ENCODE measurements at regions not wholly inside any gene's neighbourhood (a gene's known extent, or its start where the extent isn't known, plus 50 kb on each side); places are given as distances from the start of the nearest gene placed in this dataset.
"Not testable (repeated sequence)": the region's sequence is repeated elsewhere in the genome, so short reads cannot be mapped to it uniquely, and the experiment has no call there.

- no peak for DNase-seq (ENCODE audit: low spot score)
These were observed 604.8 kb upstream of the ADAMTS5 start for GRCh38 chr21:27571706-27572105.

DNA sequence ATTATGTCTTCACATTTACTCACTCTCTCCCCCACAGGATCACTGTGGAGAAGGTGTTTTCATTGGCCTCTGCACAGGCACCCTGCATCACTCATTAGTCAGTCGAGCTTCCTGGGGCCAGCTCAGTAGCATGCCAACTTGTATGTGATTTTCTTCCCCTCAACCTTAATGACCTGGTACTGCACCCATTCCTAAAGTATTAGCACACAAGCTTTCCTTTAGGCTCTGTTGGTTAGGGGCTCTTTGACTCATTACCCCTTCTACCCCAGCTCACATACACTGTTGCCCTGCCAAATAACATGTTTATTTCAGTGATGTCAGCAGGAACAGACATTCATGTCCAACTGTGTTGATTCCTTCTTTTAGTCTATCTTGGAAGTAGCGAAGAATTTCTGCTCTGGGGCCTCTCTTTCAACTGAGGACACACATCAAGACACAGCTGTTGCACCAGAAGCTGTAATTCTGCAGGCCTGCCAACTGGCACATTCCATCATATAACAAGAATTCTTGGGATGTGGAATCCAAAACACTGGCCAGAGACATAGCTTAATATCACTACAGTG, 603.5 kb upstream of the ADAMTS5 start:
- no peak for DNase-seq (ENCODE audit: low spot score)

GRCh38 chr21:27569831-27570230, 602.9 kb upstream of the ADAMTS5 start:
- DNase-seq (ENCODE audit: low spot score), result no peak

- DNase-seq (ENCODE audit: low spot score), result no peak
These were observed 602.2 kb upstream of the ADAMTS5 start for GRCh38 chr21:27569091-27569490.

DNA sequence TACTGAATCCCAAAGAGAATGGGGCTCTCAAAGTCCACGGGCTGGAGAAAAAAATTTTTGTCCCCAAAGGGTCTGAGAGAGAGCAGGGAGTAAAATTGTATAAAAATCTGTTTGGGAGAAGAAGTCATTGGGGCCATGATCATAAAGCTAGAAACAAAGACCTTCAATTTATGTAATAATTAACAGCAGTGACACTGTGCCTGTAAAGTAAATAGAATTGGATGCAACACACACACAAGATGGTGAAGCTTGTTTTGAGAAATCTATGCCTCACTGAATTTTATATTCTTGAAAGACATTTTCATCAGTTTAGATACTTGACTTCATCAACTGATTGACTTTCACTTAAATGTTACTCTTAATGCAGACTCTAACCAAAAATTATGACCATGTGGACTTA, 600.5 kb upstream of the ADAMTS5 start:
- no peak for DNase-seq (ENCODE audit: low spot score)

DNA sequence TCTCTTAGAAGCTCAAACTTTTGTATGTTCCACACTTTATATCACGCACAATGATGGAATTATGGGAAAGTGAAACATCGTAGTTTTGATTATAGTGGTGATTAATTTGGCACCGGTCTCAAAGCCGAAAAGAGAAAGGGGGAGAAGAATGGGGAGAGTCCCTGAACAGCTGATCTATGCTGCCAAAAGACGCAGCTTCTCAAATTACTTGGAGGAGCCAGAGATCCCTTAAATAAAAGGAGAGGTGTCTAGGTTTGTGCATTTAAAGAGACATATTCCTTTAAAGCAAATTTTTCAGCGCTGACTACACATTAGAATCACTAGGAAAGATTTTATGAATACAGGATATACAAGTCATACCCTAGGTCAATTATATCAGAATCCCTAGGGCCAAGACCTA, 599.6 kb upstream of the ADAMTS5 start:
- no peak for DNase-seq (ENCODE audit: low spot score)

DNA sequence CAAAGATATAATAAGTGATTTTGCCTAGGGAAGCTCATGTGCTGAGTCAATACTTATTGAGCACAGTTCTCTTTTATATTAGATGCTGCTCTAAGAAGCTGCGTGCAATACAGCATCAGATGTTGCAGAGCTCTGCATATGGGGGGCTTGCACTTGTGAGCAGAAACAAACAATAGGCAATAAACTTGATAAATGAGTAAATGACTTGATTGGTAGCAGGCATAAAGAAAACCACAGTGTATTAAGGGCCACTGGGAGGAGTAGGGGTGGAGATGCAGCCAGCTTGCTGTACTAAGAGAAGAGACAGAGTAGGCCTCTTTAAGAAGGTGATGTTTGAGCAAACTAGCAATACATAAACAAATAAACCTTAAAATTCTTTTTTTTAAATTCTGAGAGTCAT, 598.5 kb upstream of the ADAMTS5 start:
- no peak for DNase-seq (ENCODE audit: low spot score)

DNA sequence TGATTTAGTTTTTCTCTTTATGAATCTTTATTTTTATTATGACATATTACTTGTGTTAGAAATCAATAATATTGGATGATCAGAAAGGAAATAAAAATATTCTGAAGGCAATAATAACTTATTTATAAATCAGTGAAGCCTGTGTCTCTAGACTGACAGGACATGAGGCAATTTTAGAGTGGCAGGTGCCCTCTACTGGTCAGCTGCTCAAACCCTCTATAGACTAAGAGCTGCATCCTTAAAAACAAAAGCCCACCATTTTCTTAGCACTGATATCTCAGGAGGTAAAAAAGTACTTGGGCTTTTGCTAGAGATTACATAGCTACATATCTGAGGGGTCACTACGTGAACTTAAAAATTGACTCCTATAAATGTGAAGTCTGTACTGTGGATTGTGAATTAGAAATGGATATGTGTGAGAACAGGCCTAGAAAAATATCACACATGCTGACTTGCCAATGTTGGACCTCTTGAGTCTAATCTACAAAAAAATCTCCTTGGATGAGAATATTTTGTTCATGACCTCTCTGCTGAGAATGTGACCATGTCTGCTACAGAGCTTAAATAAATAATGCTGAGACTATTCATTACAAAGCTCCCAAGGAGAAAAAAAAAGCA, 597.9 kb upstream of the ADAMTS5 start:
- peak; percentile 32 for DNase-seq (ENCODE audit: low spot score)

DNA sequence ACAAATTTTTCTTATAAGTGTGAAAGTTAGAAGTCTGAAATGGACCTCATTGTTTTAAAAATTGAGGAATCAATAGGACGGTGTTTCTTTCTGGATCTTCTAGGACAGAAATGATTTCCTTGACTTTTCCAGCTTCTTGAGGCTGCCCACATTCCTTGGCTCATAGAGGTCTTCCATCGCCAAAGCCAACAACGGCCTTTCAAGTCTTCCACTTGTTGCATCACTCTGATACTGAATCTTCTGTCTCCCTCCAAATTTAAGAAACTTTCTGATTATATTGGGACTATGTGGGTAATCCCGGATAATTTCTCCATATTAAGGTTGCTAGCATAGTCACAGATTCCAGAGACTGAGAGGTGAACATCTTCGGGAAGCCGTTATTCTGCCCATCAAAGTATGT, 595.4 kb upstream of the ADAMTS5 start:
- DNase-seq (ENCODE audit: low spot score), result no peak

- no peak for DNase-seq (ENCODE audit: low spot score)
These were observed 594.2 kb upstream of the ADAMTS5 start for GRCh38 chr21:27561116-27561515.

- DNase-seq (ENCODE audit: low spot score), result no peak
These were observed 590.5 kb upstream of the ADAMTS5 start for GRCh38 chr21:27557356-27557755.

DNA sequence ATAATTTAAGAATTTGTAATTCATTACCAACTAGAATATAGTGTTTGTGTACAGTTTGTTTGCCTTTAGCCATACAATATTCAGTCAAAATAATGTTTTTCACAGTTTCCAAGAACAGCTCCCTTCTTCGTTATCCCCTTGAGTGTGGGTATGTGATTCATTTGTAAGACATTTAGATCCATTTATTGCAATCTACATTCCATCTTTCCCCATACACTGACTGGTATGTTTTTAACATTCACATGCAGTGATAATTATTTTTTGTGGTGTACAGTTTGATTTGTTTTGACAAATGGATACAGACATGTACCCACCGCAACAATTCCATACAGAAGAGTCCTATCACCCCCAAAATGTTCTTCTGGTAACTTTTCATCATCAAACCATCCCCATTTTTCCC, 589.1 kb upstream of the ADAMTS5 start:
- no peak for DNase-seq (ENCODE audit: low spot score)

DNA sequence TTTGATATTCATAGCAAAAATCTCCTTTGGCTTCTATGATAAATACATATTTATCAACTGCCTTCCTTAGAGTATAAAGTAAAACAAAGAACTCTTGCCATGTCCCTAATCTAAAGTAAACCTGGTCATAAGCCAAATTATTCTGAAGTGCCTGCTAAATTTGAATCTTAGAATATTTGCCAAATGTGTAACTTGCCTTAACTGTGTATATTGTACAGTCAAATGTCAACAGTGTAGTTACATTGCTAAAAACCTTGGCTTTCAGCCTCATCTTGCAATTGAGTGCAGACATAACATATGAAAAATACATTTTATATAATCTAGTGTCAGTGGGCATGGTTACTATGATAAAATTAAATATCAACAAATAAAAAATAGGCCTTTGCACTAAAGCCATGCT, 583.4 kb upstream of the ADAMTS5 start:
- no peak for DNase-seq (ENCODE audit: low spot score)

DNA sequence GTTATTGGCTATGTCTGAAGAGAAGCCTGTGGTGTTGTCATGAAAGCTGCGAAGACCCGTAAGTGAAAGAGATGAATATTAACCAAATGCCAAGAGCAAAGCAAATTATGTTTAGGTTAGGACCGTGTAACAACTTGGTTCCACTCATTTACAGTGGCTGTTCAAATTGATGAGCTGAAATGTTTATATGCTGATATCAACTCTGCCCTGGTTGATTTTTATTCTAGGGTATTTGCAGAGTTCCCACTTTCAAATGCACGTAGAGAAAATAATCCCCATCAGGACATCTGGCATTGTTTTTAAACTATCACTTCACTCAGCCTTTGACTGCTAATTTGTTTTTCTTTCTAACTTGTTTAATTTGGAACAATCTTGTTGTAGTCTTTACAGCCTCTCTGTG, 581.6 kb upstream of the ADAMTS5 start:
- DNase-seq (ENCODE audit: low spot score), result no peak

DNA sequence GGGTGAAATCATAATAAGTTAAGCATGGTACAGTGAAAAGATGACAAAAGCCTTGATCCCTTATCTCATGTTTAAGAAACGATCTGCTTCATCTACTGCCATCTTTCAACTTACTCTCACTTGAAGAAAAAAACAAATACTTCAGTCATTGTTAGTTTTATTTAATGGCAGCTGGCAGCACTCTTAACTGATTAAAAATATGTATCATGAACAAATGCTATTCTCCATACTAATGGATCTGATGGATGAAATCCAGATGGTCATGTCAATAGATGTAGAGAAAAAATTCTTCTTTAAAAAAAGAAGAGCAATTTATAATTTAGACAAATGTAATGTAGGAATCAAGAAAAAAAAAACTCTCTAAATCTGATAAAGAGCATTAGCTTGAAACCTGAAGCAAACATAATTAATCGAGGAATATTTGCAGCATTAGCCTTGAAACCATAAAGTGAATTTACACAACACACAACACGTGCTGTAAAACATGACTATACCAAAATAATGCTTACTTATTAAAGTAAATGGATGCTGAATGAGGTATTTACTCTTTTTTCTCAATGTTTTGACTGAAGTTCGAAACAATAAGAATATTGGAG, 579.0 kb upstream of the ADAMTS5 start:
- no peak for DNase-seq (ENCODE audit: low spot score)

DNA sequence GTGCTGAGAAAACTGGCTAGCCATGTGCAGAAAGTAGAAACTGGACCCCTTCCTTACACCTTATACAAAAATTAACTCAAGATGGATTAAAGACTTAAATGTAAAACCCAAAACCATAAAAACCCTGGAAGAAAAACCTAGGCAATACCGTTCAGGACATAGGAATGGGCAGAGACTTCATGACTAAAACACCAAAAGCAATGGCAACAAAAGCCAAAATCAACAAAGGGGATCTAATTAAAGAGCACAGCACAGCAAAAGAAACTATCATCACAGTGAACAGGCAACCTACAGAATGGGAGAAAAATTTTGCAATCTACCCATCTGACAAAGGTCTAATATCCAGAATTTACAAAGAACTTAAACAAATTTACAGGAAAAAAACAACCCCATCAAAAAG, 575.2 kb upstream of the ADAMTS5 start:
- DNase-seq (ENCODE audit: low spot score), result not testable (repeated sequence)

- DNase-seq (ENCODE audit: low spot score), result no peak
These were observed 569.4 kb upstream of the ADAMTS5 start for GRCh38 chr21:27536319-27536718.

- no peak for DNase-seq (ENCODE audit: low spot score)
These were observed 568.3 kb upstream of the ADAMTS5 start for GRCh38 chr21:27535188-27535587.

DNA sequence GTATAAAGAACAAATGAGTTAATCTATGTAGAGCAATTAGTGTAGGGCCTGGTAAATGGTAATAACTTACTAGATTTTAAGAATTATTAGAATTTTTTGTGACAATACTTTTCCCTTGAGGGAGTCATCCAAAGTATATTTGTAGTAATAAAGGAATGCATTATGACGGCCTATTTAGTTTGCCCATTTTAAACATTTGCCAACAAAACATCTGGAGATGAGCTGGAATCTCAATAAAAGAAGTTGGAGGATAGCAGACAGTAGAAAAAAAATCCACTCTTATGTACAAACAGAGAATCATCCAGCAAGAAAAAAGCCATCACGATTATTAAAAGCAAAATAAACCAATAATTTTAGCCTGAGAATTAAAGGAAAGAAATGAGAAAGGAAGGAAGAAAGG, 567.3 kb upstream of the ADAMTS5 start:
- DNase-seq (ENCODE audit: low spot score), result no peak

GRCh38 chr21:27532076-27532475, 565.2 kb upstream of the ADAMTS5 start:
- no peak for DNase-seq (ENCODE audit: low spot score)

DNA sequence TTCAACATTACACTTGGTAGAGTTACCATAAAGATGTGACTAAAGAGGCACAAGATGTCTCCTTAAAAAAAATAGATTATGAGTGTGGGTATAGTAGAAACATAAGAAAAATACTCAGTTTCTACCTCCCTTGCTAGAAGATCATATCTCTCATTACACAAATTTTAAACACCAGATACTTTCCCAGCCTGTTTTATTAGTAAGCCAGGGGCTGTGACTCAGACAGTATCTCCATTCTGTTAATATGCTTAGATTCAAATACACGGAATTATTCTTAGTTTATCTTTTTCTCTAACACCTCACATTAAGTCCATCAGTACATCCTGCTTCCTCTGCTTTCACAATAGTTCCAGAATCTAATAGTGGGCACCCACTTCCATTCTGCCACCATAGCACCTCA, 561.8 kb upstream of the ADAMTS5 start:
- DNase-seq (ENCODE audit: low spot score), result no peak

DNA sequence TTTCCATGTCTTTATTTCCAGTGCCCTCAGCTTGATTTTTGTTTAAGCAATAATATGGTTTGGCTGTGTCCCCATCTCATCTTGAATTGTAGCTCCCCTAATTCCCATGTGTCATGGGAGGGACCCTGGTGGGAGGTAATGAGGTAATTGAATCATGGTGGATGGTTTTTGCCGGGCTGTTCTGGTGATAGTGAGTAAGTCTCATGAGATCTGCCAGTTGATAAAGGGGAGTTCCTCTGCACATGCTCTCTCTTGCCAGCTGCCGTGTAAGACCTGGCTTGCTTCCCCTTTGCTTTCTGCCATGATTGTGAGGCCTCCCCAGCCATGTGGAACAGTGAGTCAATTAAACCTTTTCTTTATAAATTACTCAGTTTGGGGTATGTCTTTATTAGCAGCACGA, 559.6 kb upstream of the ADAMTS5 start:
- DNase-seq (ENCODE audit: low spot score), result no peak

DNA sequence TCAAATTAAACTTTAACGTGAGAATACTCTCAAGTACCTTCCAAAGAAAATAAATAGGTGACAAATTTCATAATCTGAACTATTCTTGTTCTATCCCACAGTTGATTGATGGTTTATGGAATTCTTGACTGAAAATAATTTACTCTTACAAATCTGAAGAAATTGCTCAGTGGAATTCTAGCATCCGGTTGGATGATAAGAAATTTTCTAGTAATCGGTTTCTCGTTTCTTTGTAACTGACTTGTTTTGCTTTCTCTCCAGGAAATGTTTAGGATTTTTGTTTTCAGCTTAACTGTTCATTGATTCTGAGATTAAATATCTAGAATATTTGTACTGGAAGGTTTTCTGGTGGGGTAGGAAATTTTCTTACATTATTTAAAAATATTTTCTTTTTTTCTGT, 558.9 kb upstream of the ADAMTS5 start:
- DNase-seq (ENCODE audit: low spot score), result no peak

DNA sequence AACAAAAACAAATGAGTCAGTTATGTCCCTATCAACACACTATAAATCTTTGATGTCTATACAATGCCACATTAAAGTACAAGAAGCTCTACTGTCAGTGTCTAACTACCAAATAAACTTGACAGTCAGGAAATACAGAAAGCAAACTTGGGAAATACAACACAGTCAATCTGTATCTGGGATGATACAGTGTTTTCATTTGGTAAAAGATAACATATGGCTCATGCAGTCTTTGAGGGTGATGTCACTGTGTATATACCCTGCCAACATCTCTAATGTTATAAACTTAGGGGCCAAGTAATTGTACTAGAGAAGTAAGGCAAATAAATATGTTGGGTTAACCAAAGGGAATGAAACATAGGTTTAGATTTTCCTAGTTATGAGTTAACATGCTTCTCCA, 552.5 kb upstream of the ADAMTS5 start:
- no peak for DNase-seq (ENCODE audit: low spot score)

All from COLO829 (cell line).